GM06990 (cell line): ENCODE measurements at regions not wholly inside any gene's neighbourhood (a gene's known extent, or its start where the extent isn't known, plus 50 kb on each side); places are given as distances from the start of the nearest gene placed in this dataset.

Source experiments
- DNase-seq: peaks from one replicate; pipeline ENCODE4 v3.0.0-alpha.2; 2011; ENCODE audit not compliant: insufficient read length; ENCODE audit errors: extremely low read depth
- H3K27me3 ChIP-seq: replicated peaks from 2 replicates; pipeline ENCODE4 v1.6.0; 2011; ENCODE audit warnings: low read length; ENCODE audit not compliant: control insufficient read depth, insufficient read depth
- H3K36me3 ChIP-seq: 2 replicates; pipeline ENCODE4 v1.5.1; 2011; ENCODE audit warnings: low read length; ENCODE audit not compliant: control insufficient read depth, insufficient read depth
- H3K4me3 ChIP-seq: replicated peaks from 2 replicates; pipeline ENCODE4 v1.5.1; 2011; ENCODE audit warnings: low read depth, mild to moderate bottlenecking, control low read depth, low read length
- CTCF ChIP-seq: IDR thresholded peaks from 2 replicates; pipeline ENCODE4 v1.5.1; 2011; ENCODE audit warnings: low read length, control low read depth, mild to moderate bottlenecking, inconsistent platforms; ENCODE audit not compliant: insufficient read depth, poor library complexity, severe bottlenecking

- DNase-seq: no peak
- Histone ChIP-seq H3K36me3 (no peaks in the 10 kb centered on the region), H3K4me3 (no peak overlapping the region), H3K27me3 (no peaks in the 10 kb centered on the region)
- no peak for TF ChIP-seq CTCF
Observed at GRCh38 chr10:4008676-4009382, 223.8 kb upstream of the KLF6 start.

GRCh38 chr10:4007771-4008170, 222.8 kb upstream of the KLF6 start:
- no peak for DNase-seq
- H3K4me3 ChIP-seq: no peak overlapping the region
- TF ChIP-seq CTCF: no peak
- no peaks in the 10 kb centered on the region for H3K36me3 ChIP-seq
- H3K27me3 ChIP-seq: no peaks in the 10 kb centered on the region

- DNase-seq: no peak
- no peak for TF ChIP-seq CTCF
- H3K27me3 ChIP-seq: no peaks in the 10 kb centered on the region
- no peak overlapping the region for H3K4me3 ChIP-seq
- H3K36me3 ChIP-seq: no peaks in the 10 kb centered on the region
Observed at GRCh38 chr10:4006858-4007257, 221.8 kb upstream of the KLF6 start.

- no peak for TF ChIP-seq CTCF
- H3K27me3 ChIP-seq: no peaks in the 10 kb centered on the region
- no peak overlapping the region for H3K4me3 ChIP-seq
- no peak for DNase-seq
- no peaks in the 10 kb centered on the region for H3K36me3 ChIP-seq
Observed at GRCh38 chr10:4006051-4006450, 221.0 kb upstream of the KLF6 start.

- TF ChIP-seq CTCF: no peak
- H3K36me3 ChIP-seq: no peaks in the 10 kb centered on the region
- H3K27me3 ChIP-seq: no peaks in the 10 kb centered on the region
- DNase-seq: no peak
- H3K4me3 ChIP-seq: no peak overlapping the region
Observed at GRCh38 chr10:4004990-4005389, 220.0 kb upstream of the KLF6 start.

GRCh38 chr10:4004144-4004543, 219.1 kb upstream of the KLF6 start:
- no peaks in the 10 kb centered on the region for H3K36me3 ChIP-seq
- no peak for TF ChIP-seq CTCF
- H3K27me3 ChIP-seq: no peaks in the 10 kb centered on the region
- no peak for DNase-seq
- H3K4me3 ChIP-seq: no peak overlapping the region
